Skeletal muscle cell (primary cell): ENCODE measurements at regions not wholly inside any gene's neighbourhood (a gene's known extent, or its start where the extent isn't known, plus 50 kb on each side); places are given as distances from the start of the nearest gene placed in this dataset.
"Not testable (repeated sequence)": the region's sequence is repeated elsewhere in the genome, so short reads cannot be mapped to it uniquely, and the experiment has no call there.

Source experiments
- DNase-seq: peaks from one replicate; pipeline ENCODE4 v3.0.0-alpha.2; 2010; ENCODE audit warnings: low read depth
- H3K4me3 ChIP-seq: 2 replicates; pipeline ENCODE4 v1.5.1; 2011; ENCODE audit warnings: low read depth, mild to moderate bottlenecking, control low read depth, low read length, moderate library complexity

- no peak for DNase-seq
- no peak overlapping the region for H3K4me3 ChIP-seq
These were observed 172.7 kb upstream of the SMIM30 start for GRCh38 chr7:113291058-113291457.

DNA sequence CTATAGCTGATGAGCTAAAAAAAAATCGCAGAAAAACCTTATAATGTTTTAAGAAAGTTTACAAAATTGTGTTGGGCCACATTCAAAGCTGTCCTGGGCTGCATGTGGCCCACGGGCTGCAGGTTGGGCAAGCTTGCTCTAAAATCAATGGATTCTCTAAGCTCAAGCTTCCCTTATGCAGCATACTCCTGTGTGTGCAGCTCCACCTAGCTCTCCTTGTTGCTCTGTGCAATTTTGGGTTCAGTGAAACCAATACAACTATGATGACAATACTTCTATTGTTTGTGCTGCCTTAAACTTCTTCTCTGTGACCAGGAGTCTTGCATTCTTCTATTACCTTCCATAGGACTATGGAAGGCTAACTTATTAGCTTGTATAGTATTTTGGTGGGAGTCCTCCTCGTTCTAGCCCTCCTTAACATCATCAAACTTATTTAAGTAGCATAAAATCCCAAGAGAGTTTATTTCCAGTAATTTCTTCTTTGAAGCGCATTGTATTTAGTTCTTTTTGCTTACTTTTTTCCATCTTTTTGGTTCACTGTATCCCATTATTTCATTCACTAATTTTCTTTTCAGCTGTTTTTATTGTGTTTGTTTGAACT is 170.9 kb upstream of the SMIM30 start:
- no peak overlapping the region for H3K4me3 ChIP-seq
- peak; percentile 16 for DNase-seq

DNA sequence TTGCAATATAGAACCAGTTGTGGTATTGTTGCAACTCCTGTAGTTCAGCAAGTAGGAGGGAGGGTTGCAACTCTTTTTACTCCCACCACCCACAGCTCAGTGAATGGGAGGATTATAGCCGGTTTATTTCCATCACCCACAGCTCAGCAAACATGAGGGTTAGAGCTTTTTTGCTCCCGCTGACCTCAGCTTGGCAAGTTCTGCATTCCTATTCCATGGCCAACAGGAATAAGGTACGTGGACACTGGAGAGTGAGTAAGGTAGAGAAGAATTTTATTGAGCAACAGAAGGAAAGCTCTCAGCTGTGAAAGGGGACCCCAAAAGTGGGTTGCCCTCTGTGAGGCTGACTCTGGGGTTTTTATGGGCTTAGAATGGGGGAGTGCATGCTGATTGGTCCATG is 167.1 kb upstream of the SMIM30 start:
- no peak for DNase-seq
- no peak overlapping the region for H3K4me3 ChIP-seq

- no peak overlapping the region for H3K4me3 ChIP-seq
- peak; percentile 17 for DNase-seq
These were observed 165.5 kb upstream of the SMIM30 start for GRCh38 chr7:113283861-113284260.

GRCh38 chr7:113282875-113283274 is 164.5 kb upstream of the SMIM30 start:
- no peak overlapping the region for H3K4me3 ChIP-seq
- no peak for DNase-seq

DNA sequence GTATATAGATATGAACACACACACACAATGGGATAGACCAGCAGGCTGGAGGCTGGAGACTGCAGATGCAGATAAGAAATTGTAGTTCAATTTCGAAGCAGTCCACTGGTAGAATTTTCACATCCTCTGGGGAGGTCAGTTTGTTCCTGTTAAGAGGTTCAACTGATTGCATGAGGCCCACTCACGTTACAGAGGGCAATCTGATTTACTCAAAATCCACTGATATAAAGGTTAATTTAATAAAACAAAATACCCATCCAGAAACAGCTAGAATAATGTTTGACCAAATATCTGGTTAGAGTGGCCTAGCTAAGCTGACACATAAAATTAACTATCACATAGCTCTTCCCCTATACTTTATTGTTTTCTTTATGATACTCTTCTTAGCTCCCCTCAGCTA is 162.9 kb upstream of the SMIM30 start:
- DNase-seq = no peak
- H3K4me3 ChIP-seq = no peak overlapping the region

DNA sequence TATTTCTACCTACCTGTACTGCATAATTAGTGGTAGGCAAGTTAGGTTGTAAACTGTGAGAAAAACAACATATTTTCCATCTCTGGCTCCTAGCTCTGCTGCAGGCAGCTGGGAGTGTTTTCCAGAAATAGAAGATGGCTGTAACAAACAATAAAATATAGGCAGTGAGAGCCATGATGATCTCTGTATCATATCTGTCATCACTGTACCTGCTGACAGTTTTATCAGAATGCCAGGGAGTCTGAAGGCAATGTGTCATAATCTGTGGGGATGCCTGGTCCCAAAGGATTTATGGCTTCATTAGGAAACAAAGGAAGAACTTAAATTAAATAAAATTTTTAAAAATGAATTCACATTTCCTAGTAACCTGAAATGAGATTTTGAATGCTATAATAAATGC is 160.9 kb upstream of the SMIM30 start:
- no peak overlapping the region for H3K4me3 ChIP-seq

DNA sequence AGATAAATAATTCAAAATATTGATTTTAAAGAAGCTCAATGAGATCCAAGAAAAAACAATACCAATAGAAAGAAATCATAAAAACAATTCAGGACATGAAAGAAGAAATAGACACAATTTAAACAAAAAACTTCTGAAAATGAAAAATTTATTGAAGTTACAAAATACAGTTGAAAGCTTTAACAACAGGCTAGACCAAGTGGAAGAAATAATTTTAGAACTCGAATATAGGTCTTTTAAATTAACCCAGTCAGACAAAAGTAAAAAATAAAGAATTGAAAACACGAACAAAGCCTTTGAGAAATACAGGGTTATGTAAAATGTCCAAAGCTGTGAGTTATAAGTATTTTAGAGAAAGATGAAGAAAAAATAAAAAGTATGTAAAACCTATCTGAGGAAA is 152.4 kb upstream of the SMIM30 start:
- no peak overlapping the region for H3K4me3 ChIP-seq
- DNase-seq = no peak

More for the DNA sequence above, 160.9 kb upstream of the SMIM30 start:
- DNase-seq = no peak

DNA sequence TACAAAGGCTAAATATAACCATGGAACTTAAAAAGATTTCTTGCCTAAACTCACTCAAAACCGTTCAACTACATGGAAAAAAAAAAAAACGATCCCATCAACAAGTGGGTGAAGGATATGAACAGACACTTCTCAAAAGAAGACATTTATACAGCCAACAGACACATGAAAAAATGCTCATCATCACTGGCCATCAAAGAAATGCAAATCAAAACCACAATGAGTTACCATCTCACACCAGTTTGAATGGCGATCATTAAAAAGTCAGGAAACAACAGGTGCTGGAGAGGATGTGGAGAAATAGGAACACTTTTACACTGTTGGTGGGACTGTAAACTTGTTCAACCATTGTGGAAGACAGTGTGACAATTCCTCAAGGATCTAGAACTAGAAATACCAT is 151.2 kb upstream of the SMIM30 start:
- not testable (repeated sequence) for H3K4me3 ChIP-seq

GRCh38 chr7:113268757-113269156 is 150.4 kb upstream of the SMIM30 start:
- no peak overlapping the region for H3K4me3 ChIP-seq
- no peak for DNase-seq

More for the DNA sequence above, 151.2 kb upstream of the SMIM30 start:
- not testable (repeated sequence) for DNase-seq

DNA sequence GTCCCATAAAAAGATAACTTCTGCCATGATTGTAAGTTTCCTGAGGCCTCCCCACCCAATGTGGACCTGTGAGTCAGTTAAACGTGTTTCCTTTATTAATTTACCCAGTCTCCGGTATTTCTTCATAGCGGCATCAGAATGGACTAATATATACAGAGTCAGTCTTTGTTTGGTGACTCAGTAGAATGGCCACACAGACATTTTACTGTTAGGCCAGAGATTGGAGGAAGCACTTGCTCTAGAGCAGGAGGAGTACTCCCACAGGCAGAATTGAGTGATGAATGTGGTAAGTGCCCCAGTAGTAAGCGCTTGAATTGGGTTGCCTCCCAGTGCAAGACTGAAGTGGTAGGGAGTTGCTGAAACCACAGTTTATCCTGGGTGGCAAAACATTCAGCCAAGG is 149.5 kb upstream of the SMIM30 start:
- DNase-seq = peak; percentile 5

DNA sequence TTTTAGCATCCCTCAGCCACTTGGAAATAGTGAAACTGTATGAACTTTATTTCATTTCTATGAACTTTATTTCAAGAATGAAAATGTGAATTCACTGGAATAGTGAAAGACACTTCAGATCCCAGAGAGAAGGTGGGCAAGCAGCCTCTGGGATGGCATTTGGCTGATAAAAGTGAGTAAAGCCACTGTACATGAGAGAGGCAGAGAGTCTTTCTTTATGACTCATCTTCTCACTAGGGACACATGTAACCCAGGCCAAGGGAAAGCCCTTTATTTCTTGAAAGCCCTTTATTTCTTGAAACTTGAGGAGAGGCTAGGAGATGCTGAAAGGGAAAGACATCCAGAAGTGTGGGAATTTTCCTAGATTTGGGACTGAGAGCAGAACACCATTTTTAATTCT is 148.9 kb upstream of the SMIM30 start:
- DNase-seq = peak; percentile 15
- H3K4me3 ChIP-seq = no peak overlapping the region

More for the DNA sequence above, 149.5 kb upstream of the SMIM30 start:
- H3K4me3 ChIP-seq = no peak overlapping the region

DNA sequence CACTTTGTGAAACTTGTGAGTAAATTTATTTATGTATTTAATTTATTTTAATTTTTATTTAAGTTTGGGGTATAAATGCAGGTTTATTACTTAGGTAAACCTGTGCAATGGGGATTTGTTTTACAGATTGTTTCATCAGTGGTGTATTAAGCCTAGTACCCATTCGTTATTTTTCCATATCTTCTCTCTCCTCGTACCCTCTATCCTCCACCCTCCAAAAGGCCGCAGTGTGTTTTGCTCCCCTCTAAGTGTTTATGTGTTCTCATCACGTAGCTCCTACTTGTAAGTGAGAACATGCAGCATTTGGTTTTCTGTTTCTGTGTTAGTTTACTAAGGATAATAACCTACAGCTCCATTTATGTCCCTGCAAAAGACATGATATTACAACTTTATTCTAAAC is 145.4 kb upstream of the SMIM30 start:
- H3K4me3 ChIP-seq = no peak overlapping the region
- no peak for DNase-seq

- H3K4me3 ChIP-seq, DNase-seq: not testable (repeated sequence)
These were observed 144.9 kb upstream of the SMIM30 start for GRCh38 chr7:113263215-113263742.

- no peak overlapping the region for H3K4me3 ChIP-seq
- no peak for DNase-seq
These were observed 138.7 kb upstream of the SMIM30 start for GRCh38 chr7:113256883-113257531.

GRCh38 chr7:113247198-113247597 is 128.8 kb upstream of the SMIM30 start:
- no peak overlapping the region for H3K4me3 ChIP-seq
- no peak for DNase-seq

DNA sequence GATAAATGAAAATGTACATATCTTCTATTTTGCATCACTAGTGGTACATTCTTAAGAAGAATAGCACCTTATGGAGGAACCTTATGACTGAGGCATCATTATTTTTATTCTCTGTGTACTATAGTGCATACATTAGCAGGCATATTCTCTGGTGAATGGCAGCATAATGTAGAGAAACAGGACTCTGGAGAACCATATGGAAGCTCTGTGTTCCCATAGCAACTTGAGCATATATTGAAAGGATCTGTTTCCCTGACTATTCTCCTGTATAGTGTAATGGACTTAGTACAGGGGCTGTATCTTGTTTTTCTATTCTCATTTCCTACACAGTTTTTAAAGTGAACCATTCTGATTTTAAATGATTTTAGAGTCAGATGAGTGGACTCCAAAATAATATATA is 128.4 kb upstream of the SMIM30 start:
- H3K4me3 ChIP-seq = no peak overlapping the region
- DNase-seq = no peak

DNA sequence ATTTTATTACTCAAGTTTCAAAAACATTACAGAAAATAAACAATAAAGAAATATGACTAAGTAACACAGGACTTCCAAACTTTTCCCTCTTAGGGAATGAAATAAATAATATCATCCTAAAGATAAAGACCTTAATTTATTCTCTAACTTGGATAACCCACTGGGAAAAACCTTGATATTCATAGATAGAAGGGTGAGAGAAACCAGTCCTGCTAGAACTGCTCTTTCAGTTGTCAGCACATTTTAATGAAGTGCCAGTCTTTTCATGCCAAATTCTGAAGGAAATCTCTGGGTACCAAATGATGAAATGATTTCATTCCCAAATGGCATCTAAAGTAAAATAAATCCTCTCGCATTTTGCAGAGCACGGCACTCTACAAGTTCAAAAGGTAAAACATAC is 114.5 kb upstream of the SMIM30 start:
- no peak for DNase-seq
- no peak overlapping the region for H3K4me3 ChIP-seq

DNA sequence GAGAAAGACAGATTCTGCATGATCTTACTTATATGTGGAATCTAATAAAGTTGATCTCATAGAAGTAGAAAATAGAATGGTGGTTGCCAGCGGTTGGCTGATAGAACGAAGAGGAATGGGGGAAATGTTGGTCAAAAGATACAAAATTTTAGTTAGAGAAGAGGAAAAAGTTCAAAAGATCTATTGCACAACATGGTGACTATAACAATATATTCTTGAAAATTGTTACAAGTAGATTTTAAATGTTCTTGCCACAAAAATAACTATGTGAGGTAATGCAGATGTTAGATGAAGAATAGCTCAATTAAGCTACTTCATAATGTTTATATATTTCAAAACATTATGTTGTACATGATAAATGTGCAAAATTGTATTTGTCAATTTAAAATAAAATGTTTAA is 112.3 kb upstream of the SMIM30 start:
- no peak overlapping the region for H3K4me3 ChIP-seq
- no peak for DNase-seq

GRCh38 chr7:113217314-113217713 is 99.0 kb upstream of the SMIM30 start:
- H3K4me3 ChIP-seq = no peak overlapping the region
- no peak for DNase-seq

DNA sequence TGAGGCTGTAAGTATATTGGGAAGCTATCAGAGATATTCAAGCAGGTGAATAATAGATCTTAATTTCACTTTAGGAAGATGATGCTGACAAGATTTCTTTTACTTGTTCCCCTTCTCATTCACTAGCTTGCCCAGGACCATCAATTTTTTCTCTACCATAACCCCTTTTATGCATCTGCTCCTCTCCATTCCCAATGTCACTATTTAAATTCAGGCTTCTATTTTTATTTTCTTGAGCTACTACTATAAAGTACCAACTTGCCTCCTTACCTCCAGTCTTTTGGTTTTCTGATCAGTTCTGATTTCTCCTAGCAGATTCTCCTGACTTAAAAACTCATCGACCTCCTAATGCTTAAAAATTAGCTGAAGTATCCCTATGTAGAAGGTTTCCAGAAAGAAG is 97.7 kb upstream of the SMIM30 start:
- no peak for DNase-seq
- H3K4me3 ChIP-seq = no peak overlapping the region
